ENCODE measurements at regions not wholly inside any gene's neighbourhood (a gene's known extent, or its start where the extent isn't known, plus 50 kb on each side); places are given as distances from the start of the nearest gene placed in this dataset.

DNA sequence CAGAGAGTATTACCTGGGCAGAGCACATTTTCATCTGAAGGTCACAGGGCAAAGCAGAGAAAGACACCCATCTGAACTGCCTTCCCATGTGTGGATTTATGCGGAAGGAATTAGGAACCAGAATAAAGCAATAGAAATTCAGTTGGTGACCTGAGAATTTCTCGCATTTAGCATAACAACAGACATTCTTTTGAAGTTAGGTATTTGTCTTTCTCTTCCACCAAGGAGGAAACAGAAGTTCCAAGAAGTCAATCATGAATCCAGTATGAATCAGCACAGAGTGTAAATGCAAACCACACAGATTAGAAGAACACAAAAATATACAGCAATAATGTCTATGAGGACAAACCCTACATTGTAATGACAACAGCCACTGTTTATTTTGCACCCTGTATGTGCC is 515.2 kb upstream of the BRINP1 start:
- H2BK5ac ChIP-seq (ENCODE audit: insufficient read length, low read length), result no peak overlapping the region
- H3K79me1 ChIP-seq (ENCODE audit: insufficient read depth, low read depth, low read length, poor library complexity, severe bottlenecking), result no peaks in the 10 kb centered on the region
- H2AK5ac ChIP-seq (ENCODE audit: insufficient read length, low read length), result no peak overlapping the region
- no peak overlapping the region for H4K5ac ChIP-seq (ENCODE audit: insufficient read length, low read depth, low read length)
- H3K4ac ChIP-seq (ENCODE audit: low read depth, low read length), result no peak overlapping the region
- no peak overlapping the region for H3K4me2 ChIP-seq (ENCODE audit: insufficient read depth, insufficient read length, low read length)
- H3K9ac ChIP-seq (ENCODE audit: extremely low read depth, insufficient read length, low read length), result no peak overlapping the region
- H3K4me1 ChIP-seq (ENCODE audit: insufficient read depth, low read length), result peaks cover 5% of the 10 kb centered on the region; the same call in 1 of the 2 replicates
- H2BK20ac ChIP-seq (ENCODE audit: low read depth, low read length, poor library complexity, severe bottlenecking), result no peak overlapping the region
- no peaks in the 10 kb centered on the region for H4K20me1 ChIP-seq (ENCODE audit: control insufficient read depth, insufficient read depth, insufficient read length)
- H3K79me2 ChIP-seq (ENCODE audit: insufficient read depth, low read length), result no peaks in the 10 kb centered on the region
- Mint-ChIP-seq H3K27ac (peak overlapping the region in 2 of 3 experiments; percentile 42 to 71; a peak in 2 of 7 replicates), H3K9me3 (no peaks in the 10 kb centered on the region), H3K4me1 (peaks cover 23 to 29% of the 10 kb centered on the region in 2 experiments), H3K27me3 (ENCODE audit: low read depth) (no peaks in the 10 kb centered on the region), H3K36me3 (ENCODE audit: insufficient read depth in 1 of 3, low read depth in 3 of 3) (peaks cover 0 to 1% (median 0%) of the 10 kb centered on the region in 3 experiments; a peak in 1 of 7 replicates), H3K4me3 (no peak overlapping the region)
- no peak overlapping the region for H3K18ac ChIP-seq (ENCODE audit: insufficient read length, low read depth, low read length)
- H3K27ac ChIP-seq (ENCODE audit: insufficient read length, low read depth, low read length), result no peak overlapping the region
- H3K23me2 ChIP-seq (ENCODE audit: insufficient read length, low read depth, low read length, poor library complexity, severe bottlenecking), result no peaks in the 10 kb centered on the region
- no peak overlapping the region for H3K23ac ChIP-seq (ENCODE audit: insufficient read length, low read depth, low read length)
- no peak overlapping the region for H2AFZ ChIP-seq (ENCODE audit: low read length)
- no peak overlapping the region for H3K14ac ChIP-seq (ENCODE audit: insufficient read depth, low read length)
- TF ChIP-seq, protein P1, sequence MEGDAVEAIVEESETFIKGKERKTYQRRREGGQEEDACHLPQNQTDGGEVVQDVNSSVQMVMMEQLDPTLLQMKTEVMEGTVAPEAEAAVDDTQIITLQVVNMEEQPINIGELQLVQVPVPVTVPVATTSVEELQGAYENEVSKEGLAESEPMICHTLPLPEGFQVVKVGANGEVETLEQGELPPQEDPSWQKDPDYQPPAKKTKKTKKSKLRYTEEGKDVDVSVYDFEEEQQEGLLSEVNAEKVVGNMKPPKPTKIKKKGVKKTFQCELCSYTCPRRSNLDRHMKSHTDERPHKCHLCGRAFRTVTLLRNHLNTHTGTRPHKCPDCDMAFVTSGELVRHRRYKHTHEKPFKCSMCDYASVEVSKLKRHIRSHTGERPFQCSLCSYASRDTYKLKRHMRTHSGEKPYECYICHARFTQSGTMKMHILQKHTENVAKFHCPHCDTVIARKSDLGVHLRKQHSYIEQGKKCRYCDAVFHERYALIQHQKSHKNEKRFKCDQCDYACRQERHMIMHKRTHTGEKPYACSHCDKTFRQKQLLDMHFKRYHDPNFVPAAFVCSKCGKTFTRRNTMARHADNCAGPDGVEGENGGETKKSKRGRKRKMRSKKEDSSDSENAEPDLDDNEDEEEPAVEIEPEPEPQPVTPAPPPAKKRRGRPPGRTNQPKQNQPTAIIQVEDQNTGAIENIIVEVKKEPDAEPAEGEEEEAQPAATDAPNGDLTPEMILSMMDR (conservative IDR thresholded peaks at IDR 0.05), result no peak
- DNase-seq, result no peak
- no peaks in the 10 kb centered on the region for H3K27me3 ChIP-seq (ENCODE audit: insufficient read depth, low read length)
- no peak overlapping the region for H2BK12ac ChIP-seq (ENCODE audit: insufficient read length, low read depth, low read length)
- H2BK15ac ChIP-seq (ENCODE audit: low read depth, low read length), result no peak overlapping the region
- no peak overlapping the region for H2BK120ac ChIP-seq (ENCODE audit: low read depth, low read length, poor library complexity, severe bottlenecking)
- no peaks in the 10 kb centered on the region for H3K9me3 ChIP-seq (ENCODE audit: control insufficient read depth, low read depth, low read length)
- no peak overlapping the region for H4K91ac ChIP-seq (ENCODE audit: insufficient read length, low read depth, low read length)
- no peak overlapping the region for H3T11ph ChIP-seq (ENCODE audit: low read length)
- no CpG with 5 or more reads among the region's 2 CpGs for WGBS (ENCODE audit: extremely low coverage, insufficient read length, low lambda C conversion rate)
- no peak overlapping the region for H3K56ac ChIP-seq (ENCODE audit: insufficient read length, low read depth, low read length)
- H4K8ac ChIP-seq (replicated peaks; ENCODE audit: insufficient read length, low read depth, low read length), result no peak overlapping the region

All from H9 (cell line).